Dendritic cell treated with granulocyte-macrophage colony-stimulating factor and Interleukin-4, amounts not matched to agents 40 ng/mL and 50 ng/mL, for 4 days (primary cell): ENCODE measurements at regions not wholly inside any gene's neighbourhood (a gene's known extent, or its start where the extent isn't known, plus 50 kb on each side); places are given as distances from the start of the nearest gene placed in this dataset.

Experiments used
- H3K27ac Mint-ChIP-seq: one replicate; pipeline ENCODE4 v1.8.0; 2022; ENCODE audit warnings: mild to moderate bottlenecking, mixed read lengths
- H3K27me3 Mint-ChIP-seq: one replicate; pipeline ENCODE4 v1.8.0; 2022; ENCODE audit warnings: mild to moderate bottlenecking, mixed read lengths
- H3K36me3 Mint-ChIP-seq: one replicate; pipeline ENCODE4 v1.8.0; 2022; ENCODE audit warnings: low read depth, mixed read lengths
- H3K4me1 Mint-ChIP-seq: one replicate; pipeline ENCODE4 v1.8.0; 2022; ENCODE audit warnings: low read depth, mixed read lengths
- H3K4me3 Mint-ChIP-seq: one replicate; pipeline ENCODE4 v1.8.0; 2022; ENCODE audit warnings: mild to moderate bottlenecking, moderate library complexity, mixed read lengths
- H3K9me3 Mint-ChIP-seq: one replicate; pipeline ENCODE4 v1.8.0; 2022; ENCODE audit warnings: mixed read lengths
- intact Hi-C: fragments of 100-400 bp; cut with micrococcal nuclease; formaldehyde crosslinking; loops from one replicate; pipeline ENCODE4 v1.15.0; 2022

DNA sequence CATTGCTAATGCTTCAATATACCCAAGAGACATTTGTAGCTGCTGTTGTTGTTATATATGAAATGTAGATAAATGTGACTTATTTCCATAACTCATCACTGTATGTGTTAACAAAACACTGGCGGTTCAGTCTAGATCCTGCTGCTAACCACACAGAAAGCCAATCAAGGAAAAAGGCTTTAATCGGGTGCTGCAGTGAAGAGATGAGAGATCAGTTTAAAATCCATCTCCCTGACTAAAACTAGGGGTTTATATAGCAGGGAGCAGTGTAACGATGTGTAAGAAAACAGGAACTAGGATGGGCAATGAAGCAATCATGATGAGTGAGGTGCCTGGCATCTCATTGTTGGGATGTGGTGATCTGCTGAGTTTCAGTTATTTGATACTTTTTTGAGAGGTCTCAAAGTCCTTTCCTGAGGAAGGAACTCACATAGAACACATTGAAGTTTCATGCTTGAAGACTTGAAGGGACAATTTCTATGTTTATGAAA, 677.7 kb upstream of the CDH7 start:
- Mint-ChIP-seq H3K36me3 (no peaks in the 10 kb centered on the region), H3K4me3 (no peak overlapping the region), H3K9me3 (peaks cover 15% of the 10 kb centered on the region), H3K4me1 (no peaks in the 10 kb centered on the region), H3K27ac (no peak overlapping the region), H3K27me3 (no peaks in the 10 kb centered on the region)
- intact Hi-C loops, result no loop called here

DNA sequence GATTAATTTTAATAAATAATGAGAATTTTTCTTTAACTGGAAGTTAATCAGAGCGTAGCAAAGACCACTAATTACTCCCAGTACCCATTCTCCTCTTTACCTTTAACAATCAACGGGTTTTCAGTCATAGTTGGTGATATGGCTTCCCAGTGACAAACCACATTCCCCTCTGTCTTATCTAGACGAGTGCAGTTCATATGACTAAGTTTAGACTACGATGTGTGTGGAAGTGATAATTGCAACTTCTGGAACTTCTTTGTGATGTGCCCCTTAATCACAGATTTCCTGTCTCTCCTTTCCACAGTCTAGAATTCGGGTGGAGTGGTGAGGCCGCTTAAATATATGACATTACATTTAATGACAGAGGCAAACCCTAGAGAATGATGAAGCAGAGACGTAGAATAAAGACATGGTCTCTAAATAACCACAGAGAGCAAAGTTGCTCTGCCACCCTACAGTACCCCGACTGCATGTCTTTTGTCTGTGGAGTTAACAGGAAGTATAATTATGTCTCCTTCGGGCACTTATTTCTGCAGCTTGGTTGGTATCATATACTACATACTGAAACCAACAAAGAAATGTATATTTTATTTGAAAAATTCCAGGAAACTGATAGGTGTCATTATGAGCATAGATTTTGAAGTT, 693.3 kb upstream of the CDH7 start:
- Mint-ChIP-seq H3K27me3 (no peaks in the 10 kb centered on the region), H3K9me3 (peaks cover 8% of the 10 kb centered on the region), H3K4me1 (no peaks in the 10 kb centered on the region), H3K27ac (no peak overlapping the region), H3K4me3 (no peak overlapping the region), H3K36me3 (no peaks in the 10 kb centered on the region)
- intact Hi-C loops, result no loop called here

DNA sequence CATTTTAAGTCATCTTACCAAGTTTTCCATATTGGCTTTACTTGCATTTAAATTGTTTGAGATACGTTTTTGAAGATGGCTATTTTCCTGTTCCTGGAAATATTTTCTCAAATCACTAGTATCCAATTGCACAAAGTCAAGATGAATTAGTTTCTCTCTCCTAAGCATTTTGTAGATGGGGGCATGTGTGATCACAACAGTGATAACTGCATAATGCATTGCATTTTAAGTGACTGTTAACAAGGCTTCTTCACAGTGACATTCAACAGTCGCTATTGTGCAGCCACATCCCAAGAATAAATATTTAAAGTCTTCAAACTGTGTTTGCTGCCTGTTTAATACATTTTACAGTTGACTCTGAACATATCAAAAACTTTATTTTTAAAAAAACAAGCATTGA, 694.2 kb upstream of the CDH7 start:
- no peak overlapping the region for H3K4me3 Mint-ChIP-seq
- H3K9me3 Mint-ChIP-seq, result peaks cover 8% of the 10 kb centered on the region
- no peak overlapping the region for H3K27ac Mint-ChIP-seq
- H3K4me1 Mint-ChIP-seq, result no peaks in the 10 kb centered on the region
- H3K27me3 Mint-ChIP-seq, result no peaks in the 10 kb centered on the region
- no peaks in the 10 kb centered on the region for H3K36me3 Mint-ChIP-seq
- intact Hi-C loops, result no loop called here

DNA sequence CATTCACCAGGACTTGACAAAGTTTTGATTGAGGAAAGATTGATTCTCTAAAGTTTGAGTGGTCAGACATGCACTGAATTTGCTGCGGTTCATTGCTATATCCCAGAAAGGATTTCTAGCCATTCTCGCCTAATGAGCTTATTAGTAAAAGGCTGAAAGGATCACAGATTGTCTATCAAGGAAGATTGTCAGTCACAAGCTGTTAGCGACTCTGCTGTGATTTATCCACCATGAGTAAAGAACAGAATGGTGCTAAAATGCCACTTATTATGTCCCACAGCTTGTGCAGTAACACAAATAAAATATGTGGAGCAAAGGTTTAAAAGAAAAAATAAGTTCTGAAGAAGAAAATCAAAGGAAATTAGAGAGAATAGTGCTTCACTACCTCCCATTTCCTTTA, 701.2 kb upstream of the CDH7 start:
- H3K27me3 Mint-ChIP-seq, result no peaks in the 10 kb centered on the region
- no peak overlapping the region for H3K27ac Mint-ChIP-seq
- no peak overlapping the region for H3K4me3 Mint-ChIP-seq
- no peaks in the 10 kb centered on the region for H3K36me3 Mint-ChIP-seq
- intact Hi-C loops, result no loop called here
- H3K9me3 Mint-ChIP-seq, result peaks cover 9% of the 10 kb centered on the region
- H3K4me1 Mint-ChIP-seq, result no peaks in the 10 kb centered on the region

DNA sequence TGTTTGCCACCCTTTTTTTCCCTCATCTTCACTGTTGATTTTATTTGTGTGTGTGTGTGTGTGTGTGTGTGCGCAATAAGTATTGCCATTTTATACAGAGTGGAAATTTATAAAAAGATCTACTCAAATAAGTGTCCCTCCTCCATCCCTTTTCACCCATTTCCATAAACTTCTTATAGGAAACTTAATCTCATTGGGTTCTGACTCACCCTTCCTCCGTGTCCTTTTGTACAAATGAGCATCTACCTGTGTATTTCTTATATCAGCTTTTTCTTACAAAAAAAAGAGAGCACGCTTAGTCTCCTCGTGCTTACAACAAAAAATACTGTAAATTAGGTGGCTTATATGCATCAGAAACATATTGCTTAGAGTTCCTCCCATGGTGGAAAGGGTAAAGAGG, 711.2 kb upstream of the CDH7 start:
- no peaks in the 10 kb centered on the region for H3K36me3 Mint-ChIP-seq
- no peaks in the 10 kb centered on the region for H3K27me3 Mint-ChIP-seq
- H3K4me1 Mint-ChIP-seq, result no peaks in the 10 kb centered on the region
- H3K27ac Mint-ChIP-seq, result no peak overlapping the region
- no peaks in the 10 kb centered on the region for H3K9me3 Mint-ChIP-seq
- intact Hi-C loops, result no loop called here
- no peak overlapping the region for H3K4me3 Mint-ChIP-seq

DNA sequence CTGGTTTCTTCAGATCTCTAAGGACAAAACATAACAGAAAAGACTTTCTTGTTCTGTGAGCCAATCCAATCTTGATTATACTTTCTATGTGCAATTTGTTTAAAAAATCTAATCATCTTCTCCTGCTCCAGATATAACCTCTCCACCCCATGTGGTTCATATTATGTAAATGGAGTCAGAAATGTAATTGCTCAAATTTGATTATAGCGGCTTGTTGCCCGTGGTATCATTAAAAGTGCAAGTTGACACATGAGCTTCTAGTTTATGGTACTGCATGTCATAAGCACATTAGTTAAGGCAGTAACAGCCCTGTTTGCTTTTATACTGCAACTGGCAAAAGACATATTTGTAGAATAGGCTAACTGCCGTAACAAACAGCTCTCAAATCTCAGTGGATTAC, 715.1 kb upstream of the CDH7 start:
- no peaks in the 10 kb centered on the region for H3K4me1 Mint-ChIP-seq
- H3K4me3 Mint-ChIP-seq, result no peak overlapping the region
- no peak overlapping the region for H3K27ac Mint-ChIP-seq
- intact Hi-C loops, result no loop called here
- H3K27me3 Mint-ChIP-seq, result no peaks in the 10 kb centered on the region
- H3K36me3 Mint-ChIP-seq, result no peaks in the 10 kb centered on the region
- H3K9me3 Mint-ChIP-seq, result no peaks in the 10 kb centered on the region

DNA sequence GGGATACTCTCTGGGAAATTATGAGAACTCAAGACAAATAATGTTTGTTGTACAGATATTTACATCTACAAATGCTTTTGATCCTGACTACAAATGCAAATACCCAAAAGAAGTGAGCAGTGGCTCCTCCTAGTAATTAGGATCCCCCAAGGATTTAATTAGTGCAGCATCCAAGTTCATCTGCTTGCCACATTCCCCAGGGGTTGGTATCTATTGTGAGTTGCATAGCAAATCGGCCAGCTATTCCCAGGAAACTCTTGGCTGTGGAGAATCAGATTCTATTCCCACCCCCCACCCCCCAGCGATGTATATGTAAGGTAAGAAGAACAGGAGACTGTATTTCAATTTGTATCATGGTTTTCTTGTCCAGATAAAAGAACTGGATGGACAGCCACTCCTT, 725.1 kb upstream of the CDH7 start:
- Mint-ChIP-seq H3K36me3 (no peaks in the 10 kb centered on the region), H3K27me3 (no peaks in the 10 kb centered on the region)
- intact Hi-C loops, result no loop called here

DNA sequence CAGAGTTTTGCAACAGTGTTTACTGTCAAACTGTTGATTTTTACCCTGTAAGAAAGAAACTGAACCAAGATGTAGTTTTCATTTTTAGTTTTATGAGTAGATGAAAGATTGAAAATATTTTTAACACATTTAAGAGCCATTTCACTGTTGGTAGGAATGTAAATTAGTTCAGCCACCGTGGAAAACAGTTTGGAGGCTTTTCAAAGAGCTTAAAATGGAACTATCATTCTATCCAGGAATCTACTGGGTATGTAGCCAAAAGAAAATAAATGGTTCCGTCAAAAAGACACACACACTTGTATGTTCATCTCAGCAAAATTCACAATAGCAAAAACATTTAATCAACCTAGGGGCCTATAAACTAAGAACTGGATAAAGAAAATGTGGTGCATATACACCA, 729.8 kb upstream of the CDH7 start:
- H3K4me1 Mint-ChIP-seq, result no peaks in the 10 kb centered on the region
- no peak overlapping the region for H3K27ac Mint-ChIP-seq
- H3K9me3 Mint-ChIP-seq, result peaks cover 17% of the 10 kb centered on the region
- H3K27me3 Mint-ChIP-seq, result no peaks in the 10 kb centered on the region
- intact Hi-C loops, result no loop called here
- H3K4me3 Mint-ChIP-seq, result no peak overlapping the region
- H3K36me3 Mint-ChIP-seq, result no peaks in the 10 kb centered on the region

More for the DNA sequence above, 725.1 kb upstream of the CDH7 start:
- no peak overlapping the region for H3K4me3 Mint-ChIP-seq
- no peaks in the 10 kb centered on the region for H3K4me1 Mint-ChIP-seq
- H3K27ac Mint-ChIP-seq, result no peak overlapping the region
- no peaks in the 10 kb centered on the region for H3K9me3 Mint-ChIP-seq

DNA sequence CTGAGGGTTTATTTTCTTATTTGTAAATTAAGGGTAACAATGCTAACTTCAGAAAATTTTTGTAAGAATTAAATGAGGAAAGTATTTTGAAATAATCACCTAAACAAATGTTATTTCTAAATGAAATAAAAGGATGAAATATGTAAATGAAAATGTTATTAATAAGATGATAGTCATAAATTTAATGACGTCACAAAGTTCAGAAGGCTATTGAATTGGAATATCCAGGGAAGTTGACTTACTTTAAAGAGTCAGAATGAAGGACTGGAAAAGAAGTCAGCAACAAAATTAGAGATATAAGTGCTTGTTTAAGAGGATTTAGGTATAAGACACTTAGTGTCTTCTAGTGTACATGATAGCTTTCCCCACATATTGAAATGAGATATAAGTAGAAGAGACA, 732.6 kb upstream of the CDH7 start:
- Mint-ChIP-seq H3K36me3 (no peaks in the 10 kb centered on the region), H3K4me1 (no peaks in the 10 kb centered on the region), H3K27me3 (no peaks in the 10 kb centered on the region), H3K9me3 (peaks cover 24% of the 10 kb centered on the region), H3K4me3 (no peak overlapping the region), H3K27ac (no peak overlapping the region)
- intact Hi-C loops, result no loop called here

DNA sequence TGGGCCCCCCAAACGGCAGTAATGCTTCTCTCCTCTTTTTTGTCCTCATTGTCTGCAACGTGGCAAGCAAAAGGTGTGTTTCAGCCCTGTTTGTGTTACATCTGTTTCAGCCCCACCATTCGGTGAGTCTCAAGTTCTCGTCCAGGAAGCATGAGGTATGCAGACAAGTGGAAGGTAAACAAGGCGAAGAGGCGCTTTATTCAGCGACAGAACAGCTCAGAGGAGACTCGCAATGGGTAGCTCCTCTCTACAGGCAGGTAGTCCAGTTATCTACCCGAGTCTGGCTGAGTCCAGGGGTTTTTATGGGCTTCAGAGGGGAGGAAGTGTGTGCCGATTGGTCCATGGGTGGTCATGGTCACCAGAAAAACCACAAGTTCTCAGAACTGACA, 733.4 kb upstream of the CDH7 start:
- Mint-ChIP-seq H3K36me3 (no peaks in the 10 kb centered on the region), H3K27ac (no peak overlapping the region), H3K27me3 (no peaks in the 10 kb centered on the region), H3K9me3 (peaks cover 27% of the 10 kb centered on the region), H3K4me1 (no peaks in the 10 kb centered on the region), H3K4me3 (no peak overlapping the region)
- intact Hi-C loops, result no loop called here

DNA sequence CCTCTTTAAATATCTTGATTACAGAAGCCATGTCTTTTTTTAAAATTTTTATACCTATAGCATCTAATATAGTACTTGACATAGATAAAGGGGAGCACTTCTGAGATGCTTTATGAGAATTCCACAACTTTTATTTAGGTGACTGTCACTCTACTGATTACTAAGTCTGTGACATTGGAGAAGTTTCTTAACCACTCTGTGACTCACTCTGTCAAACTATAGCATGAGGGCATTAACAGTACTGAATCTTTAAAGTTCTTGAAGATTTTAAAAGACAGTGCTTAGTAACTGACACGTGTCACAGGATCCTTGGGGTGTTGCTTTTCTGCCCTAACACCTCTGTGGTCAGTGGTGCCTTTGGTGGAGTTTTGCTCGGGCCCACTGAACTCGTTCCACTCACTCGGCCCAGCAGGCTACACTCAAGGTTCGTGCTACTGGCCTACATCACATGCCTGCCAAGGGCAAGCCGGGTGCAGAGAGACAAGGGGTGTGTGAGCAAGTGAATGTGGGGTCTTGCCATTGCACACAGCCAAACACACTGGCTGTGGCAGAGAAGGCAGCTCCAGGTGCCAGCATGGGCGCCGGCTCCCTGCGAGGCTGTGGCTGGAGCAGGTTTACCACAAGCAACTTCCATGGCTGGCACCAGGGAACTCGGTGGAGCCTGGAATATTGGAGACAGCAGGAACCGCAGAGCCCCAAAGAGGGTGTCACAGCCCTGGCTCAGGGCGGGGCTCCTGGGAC, 734.0 kb upstream of the CDH7 start:
- intact Hi-C loops, result no loop called here
- H3K4me3 Mint-ChIP-seq, result no peak overlapping the region

DNA sequence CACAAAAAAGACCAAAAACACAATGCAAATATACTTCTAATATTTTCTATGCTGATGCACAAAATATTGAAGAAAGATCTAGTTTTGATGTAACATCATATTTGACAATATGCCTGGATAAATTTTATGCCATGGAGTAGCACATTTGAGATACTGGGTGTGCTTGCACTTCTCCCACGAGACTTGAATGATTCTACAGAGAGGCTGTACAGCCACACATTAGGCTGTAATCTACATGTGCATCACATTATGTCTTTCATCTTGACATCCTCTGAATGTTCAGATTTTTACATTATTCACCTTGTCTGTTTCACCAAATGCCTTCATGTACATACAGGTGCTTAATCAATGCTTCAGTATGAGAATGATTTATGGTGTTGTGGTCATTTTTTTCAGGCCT, 756.4 kb upstream of the CDH7 start:
- Mint-ChIP-seq H3K36me3 (no peaks in the 10 kb centered on the region), H3K9me3 (no peaks in the 10 kb centered on the region), H3K27ac (no peak overlapping the region), H3K27me3 (no peaks in the 10 kb centered on the region), H3K4me3 (no peak overlapping the region), H3K4me1 (no peaks in the 10 kb centered on the region)
- intact Hi-C loops, result no loop called here

More for the DNA sequence above, 734.0 kb upstream of the CDH7 start:
- Mint-ChIP-seq H3K4me1 (no peaks in the 10 kb centered on the region), H3K36me3 (no peaks in the 10 kb centered on the region), H3K27ac (no peak overlapping the region), H3K27me3 (no peaks in the 10 kb centered on the region), H3K9me3 (peaks cover 33% of the 10 kb centered on the region)

DNA sequence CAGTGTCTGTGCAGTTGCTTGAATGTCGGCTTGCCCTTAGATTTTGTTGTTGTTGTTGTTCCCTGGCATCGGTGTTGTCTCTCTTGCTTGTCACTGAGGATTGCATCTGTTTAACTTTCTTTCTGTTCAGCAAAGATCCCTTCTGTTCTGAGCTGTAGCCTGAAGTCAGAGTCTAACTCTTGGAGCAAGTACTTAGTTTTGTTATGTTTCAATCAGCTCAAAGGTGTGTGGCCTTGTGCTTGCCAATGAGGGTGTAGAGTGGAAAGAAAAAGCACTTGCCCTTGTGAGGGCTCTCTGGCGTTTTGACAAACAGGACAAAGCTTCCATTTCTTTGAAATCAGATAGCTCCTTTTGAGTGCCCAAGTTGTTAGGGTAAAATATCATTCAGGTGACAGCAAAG, 757.1 kb upstream of the CDH7 start:
- H3K36me3 Mint-ChIP-seq, result no peaks in the 10 kb centered on the region
- no peak overlapping the region for H3K4me3 Mint-ChIP-seq
- H3K27ac Mint-ChIP-seq, result no peak overlapping the region
- intact Hi-C loops, result no loop called here
- H3K9me3 Mint-ChIP-seq, result no peaks in the 10 kb centered on the region
- H3K27me3 Mint-ChIP-seq, result no peaks in the 10 kb centered on the region
- no peaks in the 10 kb centered on the region for H3K4me1 Mint-ChIP-seq

DNA sequence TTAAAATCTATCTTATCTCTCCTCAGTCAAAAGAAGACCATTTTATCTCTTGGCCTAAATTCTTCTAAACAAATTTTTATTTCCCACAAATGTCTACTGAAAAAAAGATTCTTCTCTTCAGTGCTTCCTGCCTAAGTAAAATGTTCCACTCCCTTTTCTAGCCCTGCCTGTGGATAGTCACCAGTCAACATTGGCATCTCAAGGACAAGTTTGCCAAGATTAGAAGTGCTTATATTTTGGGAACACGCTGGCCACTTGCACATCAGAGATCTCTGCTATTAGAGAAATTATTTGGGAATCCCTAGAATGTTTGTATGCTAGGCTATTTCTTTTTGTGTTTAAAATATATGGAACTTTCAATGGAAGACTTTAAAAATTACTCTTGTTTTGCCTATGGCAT, 758.2 kb upstream of the CDH7 start:
- no peaks in the 10 kb centered on the region for H3K36me3 Mint-ChIP-seq
- no peak overlapping the region for H3K4me3 Mint-ChIP-seq
- intact Hi-C loops, result no loop called here
- H3K4me1 Mint-ChIP-seq, result no peaks in the 10 kb centered on the region
- H3K27ac Mint-ChIP-seq, result no peak overlapping the region
- no peaks in the 10 kb centered on the region for H3K27me3 Mint-ChIP-seq
- no peaks in the 10 kb centered on the region for H3K9me3 Mint-ChIP-seq

DNA sequence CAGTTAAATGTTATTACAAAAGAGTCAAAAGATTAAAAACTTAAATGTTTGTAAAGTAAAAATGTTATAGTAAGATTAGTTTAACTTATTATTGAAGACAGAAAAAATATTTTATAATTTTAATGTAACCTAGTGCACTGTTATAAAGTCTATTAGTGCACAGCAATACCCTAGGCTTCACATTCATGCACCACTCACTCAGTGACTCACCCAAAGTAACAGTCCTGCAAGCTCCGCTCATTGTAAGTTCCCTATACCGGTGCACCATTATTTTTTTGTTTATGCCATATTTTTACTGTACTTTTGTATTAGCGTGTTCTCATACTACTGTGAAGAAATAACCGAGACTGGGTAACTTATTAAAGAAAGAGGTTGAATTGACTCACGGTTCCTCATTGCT, 759.7 kb upstream of the CDH7 start:
- Mint-ChIP-seq H3K27me3 (no peaks in the 10 kb centered on the region), H3K4me3 (no peak overlapping the region), H3K27ac (no peak overlapping the region), H3K36me3 (no peaks in the 10 kb centered on the region), H3K9me3 (no peaks in the 10 kb centered on the region), H3K4me1 (no peaks in the 10 kb centered on the region)
- intact Hi-C loops, result no loop called here
